Nephron progenitor cell (in vitro differentiated cells): ENCODE measurements at regions not wholly inside any gene's neighbourhood (a gene's known extent, or its start where the extent isn't known, plus 50 kb on each side); places are given as distances from the start of the nearest gene placed in this dataset.
"Not testable (repeated sequence)": the region's sequence is repeated elsewhere in the genome, so short reads cannot be mapped to it uniquely, and the experiment has no call there.

ENCODE experiments used
- DNase-seq: peaks from one replicate; pipeline ENCODE4 v3.0.0; 2021
- H3K27ac Mint-ChIP-seq: 2 replicates; pipeline ENCODE4 v1.8.0; 2021; ENCODE audit warnings: mild to moderate bottlenecking, moderate library complexity, mixed read lengths
- H3K27me3 Mint-ChIP-seq: 2 replicates; pipeline ENCODE4 v1.8.0; 2021; ENCODE audit warnings: mild to moderate bottlenecking, low read depth, mixed read lengths; ENCODE audit not compliant: poor library complexity
- H3K36me3 Mint-ChIP-seq: 2 replicates; pipeline ENCODE4 v1.8.0; 2021; ENCODE audit warnings: low read depth, mixed read lengths
- H3K4me1 Mint-ChIP-seq: 2 replicates; pipeline ENCODE4 v1.8.0; 2021; ENCODE audit warnings: mixed read lengths
- H3K4me3 Mint-ChIP-seq: 2 replicates; pipeline ENCODE4 v1.8.0; 2021; ENCODE audit warnings: mild to moderate bottlenecking, moderate library complexity, mixed read lengths
- H3K9me3 Mint-ChIP-seq: 2 replicates; pipeline ENCODE4 v1.8.0; 2021; ENCODE audit warnings: mild to moderate bottlenecking, moderate library complexity, mixed read lengths
- TF ChIP-seq, protein P1 (sequence below): fragments of 200-600 bp; sonication (generic); IDR thresholded peaks from 2 replicates; pipeline ENCODE4 v1.5.0; 2021; ENCODE audit warnings: antibody characterized with exemption

- Mint-ChIP-seq H3K27me3 (no peaks in the 10 kb centered on the region), H3K36me3 (no peaks in the 10 kb centered on the region), H3K4me3 (no peak overlapping the region), H3K27ac (no peak overlapping the region), H3K4me1 (peaks cover 10% of the 10 kb centered on the region), H3K9me3 (no peaks in the 10 kb centered on the region)
- TF ChIP-seq, protein P1, sequence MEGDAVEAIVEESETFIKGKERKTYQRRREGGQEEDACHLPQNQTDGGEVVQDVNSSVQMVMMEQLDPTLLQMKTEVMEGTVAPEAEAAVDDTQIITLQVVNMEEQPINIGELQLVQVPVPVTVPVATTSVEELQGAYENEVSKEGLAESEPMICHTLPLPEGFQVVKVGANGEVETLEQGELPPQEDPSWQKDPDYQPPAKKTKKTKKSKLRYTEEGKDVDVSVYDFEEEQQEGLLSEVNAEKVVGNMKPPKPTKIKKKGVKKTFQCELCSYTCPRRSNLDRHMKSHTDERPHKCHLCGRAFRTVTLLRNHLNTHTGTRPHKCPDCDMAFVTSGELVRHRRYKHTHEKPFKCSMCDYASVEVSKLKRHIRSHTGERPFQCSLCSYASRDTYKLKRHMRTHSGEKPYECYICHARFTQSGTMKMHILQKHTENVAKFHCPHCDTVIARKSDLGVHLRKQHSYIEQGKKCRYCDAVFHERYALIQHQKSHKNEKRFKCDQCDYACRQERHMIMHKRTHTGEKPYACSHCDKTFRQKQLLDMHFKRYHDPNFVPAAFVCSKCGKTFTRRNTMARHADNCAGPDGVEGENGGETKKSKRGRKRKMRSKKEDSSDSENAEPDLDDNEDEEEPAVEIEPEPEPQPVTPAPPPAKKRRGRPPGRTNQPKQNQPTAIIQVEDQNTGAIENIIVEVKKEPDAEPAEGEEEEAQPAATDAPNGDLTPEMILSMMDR, result no peak
- DNase-seq, result no peak
Measured at GRCh38 chr5:158499075-158499891, 600.4 kb downstream of the EBF1 start.

DNA sequence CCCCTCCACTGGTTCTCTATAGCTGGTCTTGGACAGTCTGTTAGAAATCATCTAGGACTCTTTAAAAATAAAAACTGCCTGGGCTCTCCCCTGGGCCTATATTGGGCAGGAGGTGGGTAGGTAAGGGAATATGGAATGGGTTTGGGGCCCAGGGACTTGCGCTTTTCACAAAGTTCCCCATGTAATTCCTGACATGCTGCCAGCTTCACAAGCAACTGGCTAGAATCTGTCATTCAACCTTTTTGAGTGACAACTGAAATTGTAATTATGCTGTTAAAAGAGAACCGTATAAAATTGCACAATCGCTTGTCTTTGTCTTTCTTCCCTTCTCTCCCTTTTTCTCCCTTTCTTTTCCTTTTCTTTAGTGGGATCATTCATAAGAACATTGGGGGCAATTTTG, 603.1 kb downstream of the EBF1 start:
- Mint-ChIP-seq H3K36me3 (no peaks in the 10 kb centered on the region), H3K27ac (peak overlapping the region; percentile 7), H3K27me3 (peaks cover 3% of the 10 kb centered on the region), H3K4me3 (no peak overlapping the region), H3K4me1 (peaks cover 6% of the 10 kb centered on the region), H3K9me3 (no peaks in the 10 kb centered on the region)
- TF ChIP-seq, protein P1, result no peak
- DNase-seq, result no peak

GRCh38 chr5:158494541-158494940, 605.2 kb downstream of the EBF1 start:
- TF ChIP-seq, protein P1, result no peak
- DNase-seq, result no peak
- peaks cover 6% of the 10 kb centered on the region for H3K4me1 Mint-ChIP-seq
- no peak overlapping the region for H3K4me3 Mint-ChIP-seq
- H3K27me3 Mint-ChIP-seq, result peaks cover 6% of the 10 kb centered on the region
- H3K27ac Mint-ChIP-seq, result no peak overlapping the region
- no peaks in the 10 kb centered on the region for H3K9me3 Mint-ChIP-seq
- no peaks in the 10 kb centered on the region for H3K36me3 Mint-ChIP-seq

GRCh38 chr5:158494044-158494443, 605.7 kb downstream of the EBF1 start:
- H3K27ac Mint-ChIP-seq, H3K4me1 Mint-ChIP-seq, H3K4me3 Mint-ChIP-seq, H3K27me3 Mint-ChIP-seq, H3K36me3 Mint-ChIP-seq, H3K9me3 Mint-ChIP-seq, DNase-seq: not testable (repeated sequence)

GRCh38 chr5:158492841-158493242, 606.9 kb downstream of the EBF1 start:
- no peaks in the 10 kb centered on the region for H3K9me3 Mint-ChIP-seq
- H3K4me1 Mint-ChIP-seq, result peaks cover 11% of the 10 kb centered on the region
- peaks cover 6% of the 10 kb centered on the region for H3K27me3 Mint-ChIP-seq
- no peak overlapping the region for H3K4me3 Mint-ChIP-seq
- DNase-seq, result no peak
- no peaks in the 10 kb centered on the region for H3K36me3 Mint-ChIP-seq
- peak overlapping the region; percentile 39 for H3K27ac Mint-ChIP-seq
- TF ChIP-seq, protein P1, result no peak

DNA sequence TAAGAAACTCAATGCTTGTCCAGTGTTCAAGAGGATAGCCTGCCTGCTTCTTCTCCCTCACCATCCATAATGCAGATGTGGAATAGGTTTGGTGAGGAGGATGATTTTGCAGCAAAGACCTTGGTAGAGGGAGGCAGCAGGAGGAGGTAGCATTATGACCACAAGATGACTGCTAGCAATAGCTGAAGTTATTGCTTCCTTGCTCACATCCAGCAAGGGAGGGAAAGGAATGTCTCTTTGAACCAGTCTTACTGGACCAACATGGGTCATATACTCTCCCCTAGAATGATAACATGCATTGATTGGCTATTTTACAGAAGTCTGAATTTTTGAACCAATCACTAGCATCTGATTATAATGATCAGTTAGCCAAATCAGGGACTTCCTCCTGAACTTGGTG, 607.6 kb downstream of the EBF1 start:
- no peaks in the 10 kb centered on the region for H3K36me3 Mint-ChIP-seq
- peaks cover 9% of the 10 kb centered on the region for H3K4me1 Mint-ChIP-seq
- H3K27me3 Mint-ChIP-seq, result peaks cover 6% of the 10 kb centered on the region
- TF ChIP-seq, protein P1, result no peak
- no peak for DNase-seq
- no peaks in the 10 kb centered on the region for H3K9me3 Mint-ChIP-seq
- no peak overlapping the region for H3K27ac Mint-ChIP-seq
- no peak overlapping the region for H3K4me3 Mint-ChIP-seq
